ENCODE measurements at regions not wholly inside any gene's neighbourhood (a gene's known extent, or its start where the extent isn't known, plus 50 kb on each side); places are given as distances from the start of the nearest gene placed in this dataset.

DNA sequence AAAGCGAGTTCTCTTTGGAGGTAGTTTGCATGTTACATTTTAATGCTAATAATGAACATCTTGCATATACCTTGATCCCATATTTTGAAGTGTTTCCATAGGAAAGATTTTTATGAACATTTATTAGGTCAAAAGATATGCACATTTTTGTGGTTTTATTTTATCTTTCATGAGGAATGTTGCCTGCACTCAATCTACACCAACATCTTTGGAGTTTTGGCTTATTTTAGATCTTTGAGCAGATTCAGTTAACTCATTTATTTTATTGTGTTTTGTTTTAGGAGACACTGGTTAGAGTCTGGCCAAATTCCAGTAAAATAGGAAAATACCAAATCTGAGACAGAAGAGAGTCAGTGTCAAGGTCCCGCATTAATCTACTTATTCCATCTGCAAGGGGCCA is 540.9 kb downstream of the RNF144A start:
- H3K27ac ChIP-seq: no peak overlapping the region
- H3K27me3 ChIP-seq (replicated peaks; ENCODE audit: insufficient read depth): no peaks in the 10 kb centered on the region
- no peaks in the 10 kb centered on the region for H3K4me1 ChIP-seq (ENCODE audit: control insufficient read depth in 1 of 2, low read depth in 2 of 2)
- DNase-seq (ENCODE audit: low spot score) (no peak), ATAC-seq (ENCODE audit: insufficient number of reproducible peaks, low FRiP score, low read depth) (no peak)
- H3K9me3 ChIP-seq: no peaks in the 10 kb centered on the region
- no peak overlapping the region for H3K4me3 ChIP-seq
- no peaks in the 10 kb centered on the region for H3K36me3 ChIP-seq
- TF ChIP-seq, protein P1, sequence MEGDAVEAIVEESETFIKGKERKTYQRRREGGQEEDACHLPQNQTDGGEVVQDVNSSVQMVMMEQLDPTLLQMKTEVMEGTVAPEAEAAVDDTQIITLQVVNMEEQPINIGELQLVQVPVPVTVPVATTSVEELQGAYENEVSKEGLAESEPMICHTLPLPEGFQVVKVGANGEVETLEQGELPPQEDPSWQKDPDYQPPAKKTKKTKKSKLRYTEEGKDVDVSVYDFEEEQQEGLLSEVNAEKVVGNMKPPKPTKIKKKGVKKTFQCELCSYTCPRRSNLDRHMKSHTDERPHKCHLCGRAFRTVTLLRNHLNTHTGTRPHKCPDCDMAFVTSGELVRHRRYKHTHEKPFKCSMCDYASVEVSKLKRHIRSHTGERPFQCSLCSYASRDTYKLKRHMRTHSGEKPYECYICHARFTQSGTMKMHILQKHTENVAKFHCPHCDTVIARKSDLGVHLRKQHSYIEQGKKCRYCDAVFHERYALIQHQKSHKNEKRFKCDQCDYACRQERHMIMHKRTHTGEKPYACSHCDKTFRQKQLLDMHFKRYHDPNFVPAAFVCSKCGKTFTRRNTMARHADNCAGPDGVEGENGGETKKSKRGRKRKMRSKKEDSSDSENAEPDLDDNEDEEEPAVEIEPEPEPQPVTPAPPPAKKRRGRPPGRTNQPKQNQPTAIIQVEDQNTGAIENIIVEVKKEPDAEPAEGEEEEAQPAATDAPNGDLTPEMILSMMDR (IDR thresholded peaks at IDR 0.05): no peak

DNA sequence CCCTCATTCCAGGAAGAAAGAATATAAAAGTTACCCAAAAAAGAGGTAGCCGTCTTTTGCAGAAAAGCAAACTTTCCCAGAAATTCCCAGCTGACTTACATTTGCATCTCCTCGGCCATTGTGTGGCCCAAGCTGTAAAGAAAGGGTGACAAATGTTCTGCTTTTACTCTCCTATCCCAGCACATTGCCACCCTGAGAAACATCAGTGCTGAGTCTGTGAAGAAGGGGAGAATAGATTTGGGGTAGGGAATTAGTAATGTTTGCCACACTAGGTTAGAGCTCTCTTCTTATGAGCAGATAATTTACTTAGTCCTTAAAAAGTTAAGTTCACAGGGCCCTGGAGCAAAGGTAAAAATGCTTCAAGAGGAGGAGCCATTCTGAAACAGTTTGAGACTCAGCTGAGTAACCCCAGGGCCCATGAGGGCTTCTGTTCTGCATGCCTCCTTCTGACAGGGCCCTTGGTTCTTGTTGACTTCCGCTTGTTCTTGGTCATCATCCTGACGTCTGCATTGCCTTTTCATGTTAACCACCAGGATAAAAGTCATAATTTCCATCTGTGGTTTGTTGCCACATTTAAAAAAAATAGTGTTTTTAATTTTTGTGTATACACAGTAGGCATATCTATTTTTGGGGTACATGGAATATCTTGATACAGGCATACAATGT is 550.7 kb downstream of the RNF144A start:
- Histone ChIP-seq H3K9me3 (no peaks in the 10 kb centered on the region), H3K27me3 (replicated peaks; ENCODE audit: insufficient read depth) (no peaks in the 10 kb centered on the region), H3K27ac (no peak overlapping the region), H3K4me3 (no peak overlapping the region), H3K4me1 (ENCODE audit: control insufficient read depth in 1 of 2, low read depth in 2 of 2) (no peaks in the 10 kb centered on the region), H3K36me3 (no peaks in the 10 kb centered on the region)
- ATAC-seq (ENCODE audit: insufficient number of reproducible peaks, low FRiP score, low read depth) (no peak), DNase-seq (ENCODE audit: low spot score) (no peak)
- TF ChIP-seq, protein P1 (IDR thresholded peaks at IDR 0.05): no peak

DNA sequence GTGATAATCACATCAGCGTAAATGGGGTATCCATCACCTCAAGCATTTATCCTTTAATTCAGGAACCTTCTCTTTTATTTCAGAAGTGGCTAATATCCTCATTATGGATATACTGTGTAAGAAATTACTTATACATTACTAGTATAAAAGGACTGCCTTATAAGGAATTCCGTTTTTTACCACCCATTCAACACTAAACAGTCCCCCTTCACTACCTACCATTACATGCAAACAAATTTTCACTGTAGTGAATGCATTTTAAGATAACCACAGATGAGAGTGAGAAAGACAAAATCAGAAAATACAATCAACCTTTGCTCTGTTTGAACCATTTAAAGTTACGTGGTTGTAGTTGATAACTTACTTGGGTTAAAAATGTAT is 551.2 kb downstream of the RNF144A start:
- Histone ChIP-seq H3K4me3 (no peak overlapping the region), H3K36me3 (no peaks in the 10 kb centered on the region), H3K27ac (no peak overlapping the region), H3K4me1 (ENCODE audit: control insufficient read depth in 1 of 2, low read depth in 2 of 2) (no peaks in the 10 kb centered on the region), H3K9me3 (no peaks in the 10 kb centered on the region), H3K27me3 (replicated peaks; ENCODE audit: insufficient read depth) (no peaks in the 10 kb centered on the region)
- ATAC-seq (ENCODE audit: insufficient number of reproducible peaks, low FRiP score, low read depth) (no peak), DNase-seq (ENCODE audit: low spot score) (no peak)
- TF ChIP-seq, protein P1 (IDR thresholded peaks at IDR 0.05): no peak

DNA sequence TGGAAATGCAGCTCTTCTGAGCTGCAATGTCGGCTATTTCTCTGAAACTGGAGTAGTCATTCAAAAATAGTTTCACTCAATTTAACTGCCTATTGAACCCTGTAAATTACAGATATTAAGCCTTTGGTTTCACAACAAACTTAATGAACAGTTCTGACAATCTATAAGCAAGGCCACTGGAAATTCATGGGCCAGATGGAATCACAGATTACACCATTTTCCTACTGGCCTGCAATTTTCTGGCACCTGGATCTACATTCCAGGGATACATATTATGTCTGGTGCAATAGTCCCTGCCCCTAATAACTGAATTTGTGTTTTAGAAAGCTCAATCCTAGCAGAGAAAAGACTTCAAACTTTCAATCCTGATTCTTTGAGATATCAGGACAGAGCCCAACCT is 551.7 kb downstream of the RNF144A start:
- DNase-seq (ENCODE audit: low spot score) (no peak), ATAC-seq (ENCODE audit: insufficient number of reproducible peaks, low FRiP score, low read depth) (no peak)
- H3K9me3 ChIP-seq: no peaks in the 10 kb centered on the region

DNA sequence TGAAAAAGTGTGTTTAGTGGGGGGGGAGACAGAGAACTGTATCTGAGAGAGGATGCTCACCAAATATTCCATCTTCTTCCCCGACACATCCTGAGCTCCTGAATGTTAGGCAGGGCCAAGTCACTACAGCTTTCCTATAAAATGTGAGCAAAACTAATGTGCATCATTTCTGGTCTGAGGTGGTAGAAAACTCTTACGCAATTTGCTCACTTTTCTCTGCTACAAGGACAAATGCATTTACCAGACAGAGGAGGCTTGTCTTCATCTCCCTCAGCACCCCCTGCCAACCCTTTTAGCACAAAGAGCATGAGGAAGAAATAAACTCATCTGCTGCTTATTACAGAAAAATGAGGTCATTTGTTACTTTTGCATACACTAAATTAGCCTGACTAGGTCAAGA is 554.0 kb downstream of the RNF144A start:
- DNase-seq (ENCODE audit: low spot score) (no peak), ATAC-seq (ENCODE audit: insufficient number of reproducible peaks, low FRiP score, low read depth) (no peak)
- Histone ChIP-seq H3K9me3 (no peaks in the 10 kb centered on the region), H3K4me1 (ENCODE audit: control insufficient read depth in 1 of 2, low read depth in 2 of 2) (no peaks in the 10 kb centered on the region), H3K27me3 (replicated peaks; ENCODE audit: insufficient read depth) (no peaks in the 10 kb centered on the region), H3K4me3 (no peak overlapping the region), H3K36me3 (no peaks in the 10 kb centered on the region), H3K27ac (no peak overlapping the region)
- TF ChIP-seq, protein P1 (IDR thresholded peaks at IDR 0.05): no peak

More for the DNA sequence above, 551.7 kb downstream of the RNF144A start:
- Histone ChIP-seq H3K4me3 (no peak overlapping the region), H3K27ac (no peak overlapping the region), H3K27me3 (replicated peaks; ENCODE audit: insufficient read depth) (no peaks in the 10 kb centered on the region), H3K4me1 (ENCODE audit: control insufficient read depth in 1 of 2, low read depth in 2 of 2) (no peaks in the 10 kb centered on the region), H3K36me3 (no peaks in the 10 kb centered on the region)
- TF ChIP-seq, protein P1 (IDR thresholded peaks at IDR 0.05): no peak

Measured in thoracic aorta (tissue), 2 donors.